UCSD-AML1 (cell line): ENCODE measurements at regions not wholly inside any gene's neighbourhood (a gene's known extent, or its start where the extent isn't known, plus 50 kb on each side); places are given as distances from the start of the nearest gene placed in this dataset.
A peak's percentile ranks its signal among the peaks of the same experiment; 100 is the strongest.

Experiments used
- DNase-seq: peaks from one replicate; lab custom pipeline; 2025; ENCODE audit not compliant: unreplicated experiment; lab: John Stamatoyannopoulos, UW

DNA sequence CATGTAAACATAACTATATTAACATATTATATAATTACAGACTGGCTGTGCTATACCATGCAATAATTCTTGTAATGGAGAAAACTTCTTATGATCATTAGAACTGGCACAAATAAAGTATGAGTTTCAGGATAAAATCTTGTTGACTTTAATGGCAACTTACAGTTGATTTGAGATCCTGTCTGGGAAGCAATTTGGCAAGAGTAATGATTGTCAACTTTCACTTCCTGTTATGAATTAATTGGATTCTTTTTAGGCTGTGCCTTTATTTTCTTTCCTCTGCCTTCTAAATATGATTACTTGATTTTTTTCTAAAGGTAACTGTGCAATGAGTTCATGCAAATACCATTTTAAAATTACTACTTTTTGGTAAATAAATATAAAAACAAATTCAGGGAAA is 158.1 kb upstream of the B3GAT2 start:
- no peak for DNase-seq

DNA sequence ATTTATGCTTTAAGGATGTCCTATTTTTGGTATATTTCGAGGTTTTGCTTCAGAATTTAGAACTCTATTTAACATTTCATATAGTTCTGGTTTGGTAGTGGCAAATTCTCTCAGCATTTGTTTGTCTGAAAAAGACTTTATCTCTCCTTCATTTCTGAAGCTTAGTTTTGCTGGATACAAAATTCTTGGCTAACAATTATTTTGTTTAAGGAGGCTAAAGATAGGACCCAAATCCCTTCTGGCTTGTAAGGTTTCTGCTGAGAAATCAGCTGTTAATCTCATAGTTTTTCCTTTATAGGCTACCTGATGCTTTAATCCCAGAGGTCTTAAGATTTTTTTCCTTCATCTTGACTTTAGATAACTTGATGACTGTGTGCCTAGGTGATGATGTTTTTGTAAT is 162.7 kb upstream of the B3GAT2 start:
- no peak for DNase-seq

DNA sequence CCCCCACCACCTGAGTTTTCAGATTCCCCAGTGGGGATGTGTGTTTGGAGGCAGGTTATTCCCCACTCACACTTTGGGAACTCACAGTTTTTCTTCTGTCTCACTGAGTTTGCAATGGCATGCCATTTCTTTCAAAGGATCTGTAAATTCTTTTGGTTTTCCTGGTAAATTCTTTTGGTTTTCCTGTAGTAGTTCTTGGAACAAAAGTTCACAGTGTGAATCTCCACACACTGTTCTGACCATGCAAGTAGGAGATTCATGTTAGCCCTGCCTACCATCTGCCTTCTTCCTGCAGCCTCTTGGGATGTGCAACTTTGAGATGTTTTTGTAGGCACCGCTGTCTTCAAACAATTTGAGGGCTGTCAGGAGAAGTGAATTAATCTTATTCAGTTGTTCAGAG is 165.6 kb upstream of the OGFRL1 start:
- no peak for DNase-seq

DNA sequence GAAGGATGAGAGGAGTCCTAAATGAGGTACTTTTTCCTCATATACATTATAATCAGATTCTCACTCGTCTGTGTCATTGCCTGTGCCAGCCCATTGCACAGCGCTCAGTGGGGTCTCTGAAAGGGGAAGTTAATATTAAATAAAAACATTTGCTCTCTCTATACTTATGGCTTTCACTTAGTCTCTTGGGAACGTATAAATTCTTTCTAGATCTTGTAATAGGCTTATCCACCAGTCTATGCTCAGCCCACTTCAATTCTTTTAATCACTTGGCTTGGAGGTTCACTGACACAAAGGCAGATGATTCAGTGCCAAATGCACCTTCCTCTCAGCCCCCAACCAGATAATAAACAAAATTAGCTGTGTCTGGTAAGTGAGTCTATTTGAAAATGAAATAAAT is 164.3 kb upstream of the OGFRL1 start:
- no peak for DNase-seq

DNA sequence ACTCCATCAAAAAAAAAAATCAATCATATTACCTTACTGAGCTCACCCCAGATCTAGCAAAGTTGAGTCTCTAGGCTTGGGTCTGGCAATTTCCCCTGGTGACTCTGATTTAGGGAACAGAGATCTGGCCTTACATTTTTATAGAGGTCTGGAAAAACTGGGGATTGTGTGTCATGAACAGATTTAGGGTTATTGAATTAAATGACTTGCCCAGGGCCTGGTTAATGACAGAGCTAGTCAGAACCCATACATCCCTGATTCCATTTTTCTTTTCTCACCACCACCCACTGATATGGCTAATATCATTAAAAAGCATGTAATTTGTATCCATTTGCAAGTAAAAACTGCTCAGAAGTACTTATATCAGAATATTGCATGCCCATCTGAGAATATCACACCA is 163.4 kb upstream of the OGFRL1 start:
- DNase-seq: no peak

DNA sequence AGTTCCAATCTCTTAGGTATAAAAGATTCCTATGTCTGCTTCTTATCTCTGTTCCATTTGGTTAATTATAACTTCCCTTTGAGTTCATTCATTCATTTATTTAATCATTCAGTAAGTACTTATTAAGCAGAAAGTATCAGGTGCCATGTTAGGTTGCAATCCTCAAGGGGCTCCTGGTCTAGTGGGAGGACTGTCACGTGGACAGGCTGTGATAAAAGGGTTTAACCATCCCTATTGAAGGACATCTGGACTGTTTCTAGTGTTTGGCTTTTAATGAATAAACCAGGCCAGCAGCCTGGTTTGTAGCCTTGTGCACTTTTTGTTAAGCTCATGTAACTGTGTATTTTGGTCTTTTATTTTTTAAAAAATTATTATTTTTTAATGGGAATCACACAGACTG is 162.1 kb upstream of the OGFRL1 start:
- no peak for DNase-seq

DNA sequence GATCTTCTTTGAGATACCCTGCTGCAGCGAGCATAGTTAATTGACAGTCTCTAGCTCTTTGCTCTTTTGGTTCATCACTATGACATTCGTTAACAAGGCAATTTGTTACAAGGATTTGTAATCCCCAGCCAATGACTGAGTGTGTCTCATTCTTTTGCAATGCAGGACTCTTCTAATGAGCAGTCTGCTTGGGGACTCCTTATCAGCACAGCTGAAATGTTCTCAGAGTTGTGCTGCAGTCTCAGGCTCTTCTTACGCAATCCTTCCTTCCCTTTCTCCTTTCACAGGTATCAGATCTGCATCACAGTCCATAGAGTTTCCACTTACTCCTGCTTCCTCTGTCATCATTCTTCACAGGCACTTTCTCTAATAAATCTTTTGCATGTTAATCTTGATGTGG is 161.2 kb upstream of the OGFRL1 start:
- DNase-seq: no peak

DNA sequence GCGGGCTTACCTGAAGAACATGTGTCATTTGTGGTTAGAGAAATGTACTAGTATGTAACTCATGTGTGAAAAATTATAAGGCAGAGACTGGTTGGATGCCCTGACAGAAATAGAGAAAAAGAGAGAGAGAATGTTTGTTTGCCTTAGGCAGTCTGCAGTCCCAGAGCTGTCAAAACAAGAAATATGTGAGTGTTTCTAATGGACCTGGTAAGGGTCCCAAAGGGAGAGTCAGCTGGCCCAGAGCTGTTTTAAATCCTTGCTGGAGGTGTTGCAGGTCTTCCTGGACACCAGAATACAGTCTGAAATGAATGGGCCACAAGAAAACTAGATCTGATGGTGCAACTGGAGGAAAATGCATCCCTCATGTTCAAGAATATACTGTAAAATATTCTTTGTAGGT is 158.3 kb upstream of the OGFRL1 start:
- no peak for DNase-seq

DNA sequence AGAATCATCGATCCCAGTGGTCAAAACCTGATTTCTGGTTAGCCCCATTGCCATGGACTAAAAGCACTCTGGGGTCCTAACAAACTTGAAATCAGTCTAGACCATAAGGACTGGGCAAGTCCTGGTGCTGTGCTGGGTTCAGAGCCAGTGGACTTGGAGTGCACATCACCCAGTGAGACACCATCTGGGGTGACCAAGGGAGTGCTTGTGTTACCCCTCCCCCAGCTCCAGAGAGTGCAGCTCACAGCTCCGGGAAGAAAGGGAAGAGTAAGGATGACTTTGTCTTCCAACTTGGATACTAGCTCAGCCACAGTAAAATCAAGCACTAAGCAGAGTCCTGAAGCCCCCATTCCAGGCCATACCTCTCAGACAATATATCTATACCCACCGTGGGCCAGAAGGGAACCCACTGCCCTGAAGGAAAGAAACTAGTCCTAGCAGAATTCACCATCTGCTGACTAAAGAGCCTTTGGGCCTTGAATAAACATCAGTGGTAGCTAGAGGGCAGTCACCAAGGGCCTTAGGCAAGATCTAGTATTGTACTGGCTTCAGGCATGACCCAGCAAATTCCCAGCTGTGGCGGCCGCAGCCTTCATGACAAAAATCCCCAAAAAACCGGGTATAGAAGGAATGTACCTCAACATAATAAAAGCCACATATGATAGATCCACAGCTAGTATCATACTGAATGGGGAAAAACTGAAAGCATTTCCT is 153.5 kb upstream of the OGFRL1 start:
- no peak for DNase-seq

DNA sequence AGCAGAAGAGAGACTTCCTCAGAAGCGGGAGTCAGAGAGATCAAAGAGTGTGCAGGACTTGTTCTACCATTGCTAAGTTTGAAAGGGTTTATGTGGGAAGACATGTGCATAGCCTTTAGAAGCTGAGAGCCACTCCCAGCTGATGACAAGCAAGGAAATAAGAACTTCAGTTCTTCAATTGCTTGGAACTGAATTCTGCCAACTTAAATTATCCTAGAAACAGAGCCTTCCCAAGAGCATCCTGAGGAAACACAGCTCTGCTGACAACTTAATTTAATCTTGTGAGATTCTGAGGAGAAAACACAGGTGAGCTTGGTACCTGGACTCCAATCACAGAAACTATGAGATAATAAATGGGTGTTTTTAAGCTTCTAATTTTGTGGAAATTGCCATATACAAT is 150.6 kb upstream of the OGFRL1 start:
- DNase-seq: no peak

DNA sequence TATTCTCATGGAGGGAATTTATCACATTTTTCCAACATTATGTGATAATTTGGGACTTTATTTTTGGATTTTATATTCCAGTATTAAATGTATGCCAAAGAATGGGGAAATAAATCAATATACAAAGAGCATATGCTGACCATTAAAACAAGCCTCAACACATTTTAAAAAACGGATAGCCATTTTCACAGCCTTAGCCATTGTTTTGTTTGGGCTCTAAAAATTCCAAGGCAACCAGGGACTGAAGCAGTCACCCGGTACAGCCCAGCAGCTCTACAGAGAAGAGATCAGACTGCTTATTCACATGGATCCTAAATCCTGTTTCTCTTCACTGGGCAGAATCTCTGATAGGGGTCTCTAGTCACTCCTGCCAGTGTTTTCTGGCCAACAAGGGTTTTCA is 150.2 kb upstream of the OGFRL1 start:
- DNase-seq: no peak

DNA sequence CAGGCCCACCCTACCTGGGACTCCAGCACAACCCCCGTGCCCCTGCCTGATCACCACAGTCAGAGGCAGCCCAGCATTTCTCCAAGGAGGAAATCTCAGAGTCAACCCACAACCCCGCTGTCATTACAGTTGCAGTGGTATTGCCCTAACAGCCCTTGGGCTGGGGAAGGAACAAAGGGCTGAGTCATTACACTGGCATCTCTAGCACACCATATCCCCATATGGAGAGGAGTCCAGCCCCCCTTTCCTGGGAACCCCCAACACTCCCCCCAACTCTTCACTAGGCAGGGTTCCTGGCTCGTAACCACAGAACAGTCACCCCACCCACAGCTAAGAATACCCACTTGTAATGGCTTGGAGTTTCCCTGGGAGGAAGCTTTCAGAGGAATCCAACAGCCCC is 149.4 kb upstream of the OGFRL1 start:
- DNase-seq: peak; percentile 20

DNA sequence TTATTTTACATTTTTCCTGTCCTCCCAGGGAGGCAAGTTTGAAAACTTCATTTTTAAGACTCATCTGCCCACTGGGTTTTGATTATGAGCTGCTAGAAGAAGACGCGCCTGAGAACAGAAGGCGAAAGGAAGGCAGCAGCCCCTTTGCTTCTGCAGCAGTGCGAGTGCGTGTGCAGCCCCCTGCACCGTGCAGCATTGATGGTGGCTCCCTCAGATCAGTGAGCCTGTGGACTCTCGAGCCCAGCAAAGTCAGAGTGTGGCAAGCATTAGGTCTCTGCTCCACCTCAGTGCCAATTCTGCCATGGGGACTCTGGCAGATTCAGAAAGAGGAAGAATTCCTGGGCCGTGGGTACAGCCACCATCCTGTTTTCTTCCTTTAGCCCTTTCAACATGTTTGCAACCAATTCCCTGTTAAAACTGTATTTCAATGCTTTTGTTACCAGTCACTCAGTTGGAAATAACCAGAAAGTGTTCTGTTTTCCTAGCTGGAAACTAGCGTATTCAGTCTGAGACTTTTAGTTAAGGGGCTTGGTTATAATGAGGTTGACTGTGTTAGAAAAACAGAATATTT is 134.8 kb upstream of the OGFRL1 start:
- no peak for DNase-seq

DNA sequence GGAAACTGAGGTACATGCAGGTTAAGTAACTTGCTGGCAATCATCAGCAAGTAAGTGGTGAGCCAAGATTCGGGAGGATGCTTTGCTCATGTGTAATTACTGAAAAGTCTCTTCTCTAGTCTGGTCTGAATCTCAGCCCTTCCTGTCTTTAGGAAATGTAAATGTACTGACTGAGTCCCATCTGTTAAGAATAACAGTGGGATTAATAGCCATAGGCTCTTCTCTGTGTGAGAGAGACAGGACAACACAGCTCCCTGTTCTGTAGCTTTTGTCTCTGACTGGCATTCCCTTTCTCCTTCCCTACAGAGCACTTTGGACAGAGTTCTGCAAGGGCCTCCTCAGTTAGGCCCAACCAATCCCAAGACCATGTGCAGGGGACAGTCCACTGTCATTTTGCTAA is 131.3 kb upstream of the OGFRL1 start:
- no peak for DNase-seq

DNA sequence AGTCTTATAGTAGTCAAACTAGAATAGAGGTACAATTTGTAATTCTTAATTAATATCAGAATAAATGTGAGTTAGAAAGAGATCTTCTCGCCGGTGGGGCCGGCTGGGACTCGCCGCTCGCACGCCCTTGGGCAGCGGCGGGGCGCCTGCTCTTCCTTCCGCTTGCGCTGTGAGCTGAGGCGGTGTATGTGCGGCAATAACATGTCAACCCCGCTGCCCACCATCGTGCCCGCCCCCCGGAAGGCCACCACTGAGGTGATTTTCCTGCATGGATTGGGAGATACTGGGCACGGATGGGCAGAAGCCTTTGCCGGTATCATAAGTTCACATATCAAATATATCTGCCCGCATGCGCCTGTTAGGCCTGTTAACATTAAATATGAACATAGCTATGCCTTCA is 123.7 kb upstream of the OGFRL1 start:
- no peak for DNase-seq

DNA sequence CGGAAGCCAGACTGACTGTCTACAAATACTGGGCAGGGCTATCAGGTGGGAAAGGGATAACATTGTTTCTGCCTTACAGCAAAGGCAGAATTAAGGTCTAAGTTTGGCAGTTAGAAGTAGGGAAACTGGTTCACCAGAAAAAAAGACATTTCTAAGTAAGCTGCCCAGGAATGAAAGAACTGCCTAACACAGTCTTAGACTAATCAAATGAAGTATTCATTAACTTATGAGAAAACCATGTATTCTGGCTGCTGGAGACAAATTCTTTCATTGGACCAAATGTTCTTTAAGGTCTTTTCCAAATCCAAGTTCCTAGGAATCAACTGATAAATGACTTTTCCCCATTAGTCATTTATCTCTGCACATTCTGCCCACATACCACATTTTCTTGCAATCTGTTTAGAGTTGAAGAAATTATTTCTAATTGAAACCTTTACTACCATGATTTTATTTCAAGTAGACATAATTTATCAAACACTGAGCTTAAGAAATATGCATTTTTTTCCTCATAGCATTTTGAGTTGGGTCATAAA is 120.3 kb upstream of the OGFRL1 start:
- DNase-seq: no peak

DNA sequence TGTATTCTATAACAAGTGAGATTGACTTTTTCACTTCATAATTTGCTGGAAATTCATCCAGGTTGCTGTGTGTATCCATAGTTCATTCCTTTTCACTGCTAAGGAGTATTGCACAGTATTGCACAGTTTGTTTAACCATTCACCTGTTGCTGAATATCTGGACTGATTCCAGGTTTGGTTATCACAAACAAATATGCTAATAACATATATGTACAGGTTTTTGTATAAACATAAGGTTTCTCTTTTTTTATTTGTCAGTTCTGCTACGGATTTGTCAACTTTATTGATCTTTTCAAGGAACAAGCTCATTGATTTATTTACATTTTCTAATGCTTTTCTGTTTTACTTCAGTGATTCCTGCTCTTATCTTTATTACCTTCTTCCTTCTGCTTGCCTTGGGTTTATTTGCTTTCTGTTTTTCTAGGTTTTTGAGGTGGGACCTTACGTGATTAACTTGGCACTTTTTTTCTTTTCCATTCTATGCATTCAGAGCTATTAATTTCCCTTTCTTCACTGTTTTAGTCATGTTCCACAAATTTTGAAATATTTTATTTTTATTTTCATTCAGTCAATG is 117.0 kb upstream of the OGFRL1 start:
- DNase-seq: no peak

DNA sequence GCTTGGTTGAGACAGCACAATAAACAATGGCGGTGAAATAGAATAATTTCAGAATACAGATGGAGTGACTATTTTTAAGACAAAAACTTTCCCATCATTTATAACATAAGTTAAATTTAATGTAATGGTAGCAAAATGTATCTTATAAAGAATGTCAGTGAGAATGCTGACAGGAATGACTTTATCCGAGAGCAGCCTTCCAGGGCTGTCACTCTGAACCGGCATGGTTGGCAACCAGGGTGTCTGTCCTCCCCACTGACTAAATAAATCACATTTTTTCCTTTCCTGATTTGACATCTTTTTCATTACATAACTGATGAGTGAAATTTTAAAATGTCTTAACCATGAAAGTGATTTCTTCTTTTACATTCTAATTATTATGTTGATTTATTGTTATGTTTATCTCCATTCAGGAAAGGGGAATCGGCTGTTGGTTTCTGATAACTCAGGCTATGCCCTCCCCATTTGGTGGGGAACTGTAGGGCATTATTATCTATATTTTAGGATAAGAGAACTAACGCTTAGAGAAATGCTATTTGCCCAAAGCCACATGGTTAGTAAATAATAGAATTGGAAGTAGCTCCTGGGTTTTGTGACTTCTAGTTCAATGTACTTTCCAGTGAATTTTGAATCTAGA is 109.2 kb upstream of the OGFRL1 start:
- no peak for DNase-seq

DNA sequence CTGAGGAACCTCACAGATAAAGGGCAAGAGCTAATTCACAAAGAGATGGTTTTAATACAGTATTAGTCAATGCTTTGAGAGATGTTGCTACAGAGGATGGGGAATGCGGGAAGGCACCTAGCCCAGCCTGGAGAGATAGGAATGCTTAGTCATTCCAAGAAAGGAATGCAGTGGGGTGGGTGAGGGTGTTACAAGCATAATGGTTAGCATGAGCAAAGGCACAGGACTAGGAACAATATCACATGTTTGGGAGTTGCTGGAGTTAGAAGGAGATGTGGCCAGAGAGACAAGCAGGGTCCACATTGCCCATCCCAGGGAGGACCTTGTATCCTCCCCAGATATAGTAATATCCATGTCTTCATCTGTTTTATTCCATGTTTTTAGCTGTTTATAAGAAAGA is 107.0 kb upstream of the OGFRL1 start:
- no peak for DNase-seq

DNA sequence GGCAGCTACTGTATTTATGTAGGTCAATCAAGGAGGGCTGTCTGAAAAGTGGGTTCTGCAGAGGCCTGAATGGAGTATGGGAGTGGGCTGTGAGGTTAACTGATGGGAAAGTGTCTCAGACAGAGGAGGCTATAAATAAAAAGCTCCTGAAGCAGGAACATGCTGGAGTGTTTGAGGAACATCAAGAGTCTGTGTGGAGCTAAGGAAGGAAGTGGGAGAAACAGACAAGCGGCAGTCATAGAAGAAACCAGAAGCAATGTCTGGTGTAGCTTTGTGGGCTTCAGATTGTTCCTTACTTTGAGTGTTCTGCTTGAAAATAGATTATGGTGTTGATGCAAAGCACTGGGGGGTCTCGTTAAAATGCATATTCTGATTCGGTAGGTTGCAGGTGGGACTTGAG is 101.5 kb upstream of the OGFRL1 start:
- peak; percentile 16 for DNase-seq

DNA sequence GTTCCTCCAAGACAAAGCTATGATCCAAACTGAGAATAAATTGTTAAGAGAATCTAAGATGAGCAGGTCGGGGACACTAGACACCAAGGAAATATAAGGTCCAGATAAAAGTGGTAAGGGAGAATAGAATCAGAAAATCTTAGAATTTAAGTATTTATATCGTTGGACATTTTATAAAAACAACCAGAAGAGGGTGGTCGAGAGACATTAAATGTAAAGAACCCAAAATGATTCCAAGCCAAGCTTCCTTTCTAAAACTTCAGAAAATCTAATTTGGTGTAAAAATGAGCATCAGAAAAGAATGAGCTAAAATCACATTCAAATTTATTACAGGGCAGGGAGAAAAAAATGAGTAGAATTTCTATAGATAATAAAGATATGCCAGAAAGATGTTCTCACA is 97.8 kb upstream of the OGFRL1 start:
- no peak for DNase-seq

DNA sequence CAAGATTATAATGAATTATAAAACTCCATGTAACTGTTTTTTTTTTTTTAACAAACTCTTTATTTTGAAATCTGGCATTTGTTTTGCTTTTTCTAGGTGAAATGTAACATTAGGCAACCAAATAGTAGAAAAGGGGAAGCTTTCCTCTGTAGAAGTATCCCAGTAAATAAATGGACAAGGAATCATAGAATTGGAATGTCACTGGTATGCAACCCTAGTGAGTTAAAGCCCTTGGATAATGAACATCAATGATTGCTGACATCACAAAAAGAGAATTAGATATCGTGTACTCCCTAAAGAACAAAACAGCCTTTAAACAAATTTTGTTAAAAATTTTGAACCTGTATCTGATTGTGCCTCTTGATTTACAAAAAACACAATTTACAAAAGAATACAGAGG is 93.9 kb upstream of the OGFRL1 start:
- DNase-seq: no peak
